Natural killer cell treated with Interleukin-12 subunit alpha and Interleukin-12 subunit beta and Interleukin-15 and Interleukin-18, amount 100 ng/mL, for 72 hours (primary cell): ENCODE measurements at regions not wholly inside any gene's neighbourhood (a gene's known extent, or its start where the extent isn't known, plus 50 kb on each side); places are given as distances from the start of the nearest gene placed in this dataset.

ENCODE experiments used
- ATAC-seq, 2 donors: fragments of 150-1000 bp; cut with Tn5 transposase in 1 of 2; sonication (Bioruptor Pico), chemical (Tn5 transposase) in 1 of 2; 2 replicates each; pipeline ENCODE4 v1.10.0; 2021
- DNase-seq: peaks from one replicate; pipeline ENCODE4 v3.0.0; 2022; ENCODE audit warnings: low spot score
- H3K27ac Mint-ChIP-seq, 2 donors: 1 replicate in 1 of 2; 2 replicates in 1 of 2; pipeline ENCODE4 v1.8.0; 2022; ENCODE audit warnings: mixed read lengths in 2 of 2, mild to moderate bottlenecking in 1 of 2, moderate library complexity in 1 of 2
- H3K27me3 Mint-ChIP-seq, 2 donors: 1 replicate in 1 of 2; 2 replicates in 1 of 2; pipeline ENCODE4 v1.8.0; 2022; ENCODE audit warnings: mixed read lengths in 2 of 2
- H3K36me3 Mint-ChIP-seq: one replicate; pipeline ENCODE4 v1.8.0; 2022; ENCODE audit warnings: mixed read lengths
- H3K4me1 Mint-ChIP-seq, 2 donors: 1 replicate in 1 of 2; 2 replicates in 1 of 2; pipeline ENCODE4 v1.8.0; 2022; ENCODE audit warnings: low read depth in 2 of 2, mixed read lengths in 2 of 2, mild to moderate bottlenecking in 1 of 2
- H3K4me3 Mint-ChIP-seq: one replicate; pipeline ENCODE4 v1.8.0; 2022; ENCODE audit warnings: mixed read lengths
- H3K9me3 Mint-ChIP-seq: 2 replicates; pipeline ENCODE4 v1.8.0; 2022; ENCODE audit warnings: mixed read lengths

GRCh38 chr2:136212426-136213378 is 94.8 kb upstream of the CXCR4 start:
- Mint-ChIP-seq H3K27me3 (peaks cover 0 to 6% of the 10 kb centered on the region in 2 donors), H3K36me3 (no peaks in the 10 kb centered on the region), H3K4me1 (peaks cover 29 to 42% of the 10 kb centered on the region in 2 donors), H3K4me3 (no peak overlapping the region), H3K9me3 (peaks cover 4% of the 10 kb centered on the region), H3K27ac (peak overlapping the region; percentile 38 to 41)
- DNase-seq (no peak), ATAC-seq (peak; percentile 45 to 68)

- DNase-seq, result no peak
- Mint-ChIP-seq H3K36me3 (no peaks in the 10 kb centered on the region), H3K27ac (peak overlapping the region in 1 of 2 donors; percentile 41), H3K4me3 (no peak overlapping the region), H3K9me3 (peaks cover 4% of the 10 kb centered on the region), H3K4me1 (peaks cover 29 to 45% of the 10 kb centered on the region in 2 donors), H3K27me3 (peaks cover 0 to 3% of the 10 kb centered on the region in 2 donors)
- ATAC-seq, result no peak
Measured at GRCh38 chr2:136211701-136212100, 93.8 kb upstream of the CXCR4 start.

- peaks cover 29 to 45% of the 10 kb centered on the region in 2 donors for H3K4me1 Mint-ChIP-seq
- no peak for DNase-seq
- peak overlapping the region in 1 of 2 donors; percentile 2 for H3K27ac Mint-ChIP-seq
- no peak overlapping the region for H3K4me3 Mint-ChIP-seq
- H3K9me3 Mint-ChIP-seq, result peaks cover 4% of the 10 kb centered on the region
- no peak for ATAC-seq
- peaks cover 0 to 3% of the 10 kb centered on the region in 2 donors for H3K27me3 Mint-ChIP-seq
- H3K36me3 Mint-ChIP-seq, result no peaks in the 10 kb centered on the region
Measured at GRCh38 chr2:136210822-136211221, 92.9 kb upstream of the CXCR4 start.

- H3K36me3 Mint-ChIP-seq, result no peaks in the 10 kb centered on the region
- H3K4me1 Mint-ChIP-seq, result peaks cover 29 to 45% of the 10 kb centered on the region in 2 donors
- no peak overlapping the region for H3K4me3 Mint-ChIP-seq
- DNase-seq (no peak), ATAC-seq (no peak)
- peaks cover 0 to 3% of the 10 kb centered on the region in 2 donors for H3K27me3 Mint-ChIP-seq
- H3K9me3 Mint-ChIP-seq, result peaks cover 4% of the 10 kb centered on the region
- H3K27ac Mint-ChIP-seq, result peak overlapping the region in 1 of 2 donors; percentile 2
Measured at GRCh38 chr2:136210455-136210805, 92.5 kb upstream of the CXCR4 start.

- no peak overlapping the region for H3K4me3 Mint-ChIP-seq
- peaks cover 0 to 3% of the 10 kb centered on the region in 2 donors for H3K27me3 Mint-ChIP-seq
- no peak for DNase-seq
- no peak for ATAC-seq
- H3K4me1 Mint-ChIP-seq, result peaks cover 29 to 44% of the 10 kb centered on the region in 2 donors
- H3K27ac Mint-ChIP-seq, result peak overlapping the region in 1 of 2 donors; percentile 2
- H3K9me3 Mint-ChIP-seq, result peaks cover 4% of the 10 kb centered on the region
- H3K36me3 Mint-ChIP-seq, result no peaks in the 10 kb centered on the region
Measured at GRCh38 chr2:136209561-136210454, 91.9 kb upstream of the CXCR4 start.

- Mint-ChIP-seq H3K27ac (no peak overlapping the region), H3K27me3 (peaks cover 0 to 3% of the 10 kb centered on the region in 2 donors), H3K4me3 (no peak overlapping the region), H3K9me3 (peaks cover 4% of the 10 kb centered on the region), H3K36me3 (no peaks in the 10 kb centered on the region), H3K4me1 (peaks cover 22 to 34% of the 10 kb centered on the region in 2 donors)
- ATAC-seq, result no peak
- no peak for DNase-seq
Measured at GRCh38 chr2:136208682-136209420, 90.9 kb upstream of the CXCR4 start.

GRCh38 chr2:136207665-136208064 is 89.7 kb upstream of the CXCR4 start:
- Mint-ChIP-seq H3K27me3 (peaks cover 0 to 3% of the 10 kb centered on the region in 2 donors), H3K4me1 (peaks cover 12 to 23% of the 10 kb centered on the region in 2 donors), H3K36me3 (no peaks in the 10 kb centered on the region), H3K4me3 (no peak overlapping the region), H3K9me3 (peaks cover 4% of the 10 kb centered on the region), H3K27ac (no peak overlapping the region)
- DNase-seq (no peak), ATAC-seq (no peak)

GRCh38 chr2:136207030-136207623 is 89.2 kb upstream of the CXCR4 start:
- H3K27me3 Mint-ChIP-seq, result peaks cover 0 to 3% of the 10 kb centered on the region in 2 donors
- ATAC-seq, result no peak
- no peaks in the 10 kb centered on the region for H3K36me3 Mint-ChIP-seq
- peaks cover 4% of the 10 kb centered on the region for H3K9me3 Mint-ChIP-seq
- H3K27ac Mint-ChIP-seq, result no peak overlapping the region
- no peak for DNase-seq
- H3K4me1 Mint-ChIP-seq, result peaks cover 7 to 17% of the 10 kb centered on the region in 2 donors
- H3K4me3 Mint-ChIP-seq, result no peak overlapping the region

GRCh38 chr2:136206613-136207012 is 88.7 kb upstream of the CXCR4 start:
- H3K27ac Mint-ChIP-seq, result no peak overlapping the region
- ATAC-seq (peak in 1 of 2 donors; percentile 36), DNase-seq (no peak)
- H3K4me1 Mint-ChIP-seq, result peaks cover 6 to 15% of the 10 kb centered on the region in 2 donors
- no peak overlapping the region for H3K4me3 Mint-ChIP-seq
- H3K36me3 Mint-ChIP-seq, result peaks cover under 1% of the 10 kb centered on the region
- peaks cover 4% of the 10 kb centered on the region for H3K9me3 Mint-ChIP-seq
- peaks cover under 1 to 3% of the 10 kb centered on the region in 2 donors for H3K27me3 Mint-ChIP-seq

- Mint-ChIP-seq H3K27ac (no peak overlapping the region), H3K36me3 (peaks cover 5% of the 10 kb centered on the region), H3K4me1 (peaks cover 3 to 11% of the 10 kb centered on the region in 2 donors), H3K4me3 (no peak overlapping the region), H3K27me3 (peaks cover 3 to 7% of the 10 kb centered on the region in 2 donors), H3K9me3 (peaks cover 3% of the 10 kb centered on the region)
- no peak for ATAC-seq
- no peak for DNase-seq
Measured at GRCh38 chr2:136205615-136206014, 87.7 kb upstream of the CXCR4 start.

DNA sequence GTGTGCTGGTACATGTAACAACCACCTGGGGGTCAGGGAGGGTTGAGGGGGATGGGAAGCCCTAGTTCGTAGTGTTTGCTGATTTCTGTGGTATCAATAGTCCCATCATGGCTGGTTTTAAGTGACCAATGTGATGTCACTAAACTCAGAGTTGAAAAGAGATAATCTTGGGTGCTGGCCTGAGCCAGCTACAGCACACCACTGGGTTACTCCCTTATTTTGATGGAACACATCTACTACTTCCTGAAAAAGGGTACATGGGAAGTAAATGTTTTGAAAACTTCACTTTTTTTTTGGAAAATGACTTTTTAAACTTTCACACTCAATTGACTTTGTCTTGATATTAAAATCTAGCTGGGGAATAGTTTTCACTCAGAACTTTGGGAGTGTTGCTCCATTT is 87.0 kb upstream of the CXCR4 start:
- Mint-ChIP-seq H3K4me3 (no peak overlapping the region), H3K27ac (no peak overlapping the region), H3K27me3 (peaks cover 0 to 7% of the 10 kb centered on the region in 2 donors), H3K36me3 (peaks cover 5% of the 10 kb centered on the region), H3K4me1 (peaks cover 0 to 7% of the 10 kb centered on the region in 2 donors), H3K9me3 (no peaks in the 10 kb centered on the region)
- ATAC-seq, result no peak
- no peak for DNase-seq

GRCh38 chr2:136195226-136195625 is 77.3 kb upstream of the CXCR4 start:
- Mint-ChIP-seq H3K4me1 (no peaks in the 10 kb centered on the region), H3K27ac (no peak overlapping the region), H3K27me3 (peaks cover 0 to 6% of the 10 kb centered on the region in 2 donors), H3K4me3 (no peak overlapping the region), H3K9me3 (peaks cover 4% of the 10 kb centered on the region), H3K36me3 (no peaks in the 10 kb centered on the region)
- no peak for ATAC-seq
- no peak for DNase-seq

- Mint-ChIP-seq H3K4me1 (no peaks in the 10 kb centered on the region), H3K36me3 (no peaks in the 10 kb centered on the region), H3K27me3 (no peaks in the 10 kb centered on the region), H3K4me3 (no peak overlapping the region), H3K9me3 (no peaks in the 10 kb centered on the region), H3K27ac (no peak overlapping the region)
- ATAC-seq (no peak), DNase-seq (no peak)
Measured at GRCh38 chr2:136191041-136191440, 73.1 kb upstream of the CXCR4 start.
